Hypothalamus (tissue), 51 donors: ENCODE measurements at regions not wholly inside any gene's neighbourhood (a gene's known extent, or its start where the extent isn't known, plus 50 kb on each side); places are given as distances from the start of the nearest gene placed in this dataset.

Experiments
- DNase-seq, 51 donors: peaks; one replicate each; lab custom pipeline; 2025; lab: John Stamatoyannopoulos, UW

GRCh38 chr2:20914771-20915170, 91.9 kb upstream of the LDAH start:
- DNase-seq: no peak

- no peak for DNase-seq
These were observed 91.2 kb upstream of the LDAH start for GRCh38 chr2:20914087-20914486.

- no peak for DNase-seq
These were observed 90.6 kb upstream of the LDAH start for GRCh38 chr2:20913491-20913890.

- no peak for DNase-seq
These were observed 77.2 kb upstream of the LDAH start for GRCh38 chr2:20900052-20900636.

- no peak for DNase-seq
These were observed 75.1 kb upstream of the LDAH start for GRCh38 chr2:20897874-20898453.

GRCh38 chr2:20897047-20897446, 74.1 kb upstream of the LDAH start:
- no peak for DNase-seq

- DNase-seq: no peak
These were observed 61.9 kb upstream of the LDAH start for GRCh38 chr2:20884829-20885228.

GRCh38 chr2:20882466-20883170, 59.7 kb upstream of the LDAH start:
- no peak for DNase-seq

GRCh38 chr2:20880221-20880771, 57.4 kb upstream of the LDAH start:
- DNase-seq: no peak

GRCh38 chr2:20879221-20879620, 56.3 kb upstream of the LDAH start:
- no peak for DNase-seq

- no peak for DNase-seq
These were observed 55.1 kb upstream of the LDAH start for GRCh38 chr2:20877960-20878359.
